ENCODE measurements at regions not wholly inside any gene's neighbourhood (a gene's known extent, or its start where the extent isn't known, plus 50 kb on each side); places are given as distances from the start of the nearest gene placed in this dataset.

GRCh38 chr3:182702216-182702615, 91.1 kb upstream of the ATP11B start:
- DNase-seq = no peak

- no peak for DNase-seq
Measured at GRCh38 chr3:182703233-182703632, 90.1 kb upstream of the ATP11B start.

GRCh38 chr3:182704926-182705325, 88.4 kb upstream of the ATP11B start:
- no peak for DNase-seq

GRCh38 chr3:182708810-182709209, 84.5 kb upstream of the ATP11B start:
- no peak for DNase-seq

GRCh38 chr3:182709306-182709705, 84.0 kb upstream of the ATP11B start:
- DNase-seq = no peak

DNA sequence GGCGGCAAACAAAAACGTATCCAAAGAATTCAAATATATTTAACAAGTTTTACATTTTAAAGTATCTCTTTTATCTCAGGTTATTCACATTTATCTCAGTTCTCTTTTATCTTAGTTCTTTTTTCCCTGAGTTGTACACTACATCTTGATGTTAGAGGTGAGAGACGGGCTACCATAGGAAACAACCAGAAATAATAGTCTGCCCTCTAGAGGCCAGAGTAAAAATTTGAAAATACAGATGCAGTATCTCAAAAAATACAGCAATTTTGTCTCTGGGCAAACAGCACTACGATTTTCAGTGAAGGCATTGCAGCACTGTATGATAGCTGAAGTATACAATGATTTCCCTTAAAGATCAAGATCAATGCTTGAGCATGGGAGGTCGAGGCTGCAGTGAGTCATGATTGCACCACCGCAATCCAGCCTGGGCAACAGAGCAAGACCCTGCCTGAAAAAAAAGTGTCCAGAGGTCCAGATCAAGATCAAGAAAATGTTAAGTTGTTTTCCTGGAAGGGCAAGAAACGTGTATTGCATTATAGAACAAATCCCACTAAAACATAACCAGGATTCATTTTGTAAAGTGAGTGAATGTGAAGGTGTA, 82.6 kb upstream of the ATP11B start:
- no peak for DNase-seq

GRCh38 chr3:182711261-182711683, 82.0 kb upstream of the ATP11B start:
- no peak for DNase-seq

GRCh38 chr3:182711853-182712252, 81.5 kb upstream of the ATP11B start:
- DNase-seq = no peak

DNA sequence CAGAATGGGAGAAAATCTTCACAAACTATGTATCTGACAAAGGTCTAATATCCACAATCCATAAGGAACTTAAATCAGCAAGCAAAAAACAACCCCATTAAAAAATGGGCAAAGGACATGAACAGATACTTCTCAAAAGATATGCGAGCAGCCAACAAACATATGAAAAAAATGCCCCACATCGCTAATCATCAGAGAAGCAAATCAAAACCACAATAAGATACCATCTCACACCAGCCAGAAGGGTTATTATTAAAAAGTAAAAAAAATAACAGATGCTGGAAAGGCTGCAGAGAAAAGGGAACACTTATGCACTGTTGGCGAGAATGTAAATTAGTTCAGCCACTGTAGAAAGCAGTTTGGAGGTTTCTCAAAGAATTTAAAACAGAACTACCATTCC, 80.2 kb upstream of the ATP11B start:
- no peak for DNase-seq

- no peak for DNase-seq
Measured at GRCh38 chr3:182713743-182714517, 79.4 kb upstream of the ATP11B start.

DNA sequence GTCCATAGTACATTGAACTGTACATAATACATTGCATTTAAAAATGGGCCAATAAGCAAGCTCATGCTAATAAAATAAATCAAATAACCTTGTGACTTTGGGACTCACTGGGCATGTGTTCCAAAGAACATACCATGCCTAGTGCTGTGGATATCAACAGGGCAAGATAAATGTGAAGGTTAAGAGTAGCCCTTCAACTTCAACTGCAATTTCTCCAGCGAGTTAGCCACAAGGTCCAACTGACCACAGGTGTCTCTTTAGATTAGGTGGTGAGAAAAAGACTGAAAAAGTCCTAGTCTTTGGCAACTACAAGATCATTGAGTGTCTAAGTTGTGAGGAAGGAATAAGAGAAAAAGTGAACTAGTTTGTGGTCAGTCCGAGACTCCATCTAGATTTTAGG, 78.3 kb upstream of the ATP11B start:
- DNase-seq = no peak

DNA sequence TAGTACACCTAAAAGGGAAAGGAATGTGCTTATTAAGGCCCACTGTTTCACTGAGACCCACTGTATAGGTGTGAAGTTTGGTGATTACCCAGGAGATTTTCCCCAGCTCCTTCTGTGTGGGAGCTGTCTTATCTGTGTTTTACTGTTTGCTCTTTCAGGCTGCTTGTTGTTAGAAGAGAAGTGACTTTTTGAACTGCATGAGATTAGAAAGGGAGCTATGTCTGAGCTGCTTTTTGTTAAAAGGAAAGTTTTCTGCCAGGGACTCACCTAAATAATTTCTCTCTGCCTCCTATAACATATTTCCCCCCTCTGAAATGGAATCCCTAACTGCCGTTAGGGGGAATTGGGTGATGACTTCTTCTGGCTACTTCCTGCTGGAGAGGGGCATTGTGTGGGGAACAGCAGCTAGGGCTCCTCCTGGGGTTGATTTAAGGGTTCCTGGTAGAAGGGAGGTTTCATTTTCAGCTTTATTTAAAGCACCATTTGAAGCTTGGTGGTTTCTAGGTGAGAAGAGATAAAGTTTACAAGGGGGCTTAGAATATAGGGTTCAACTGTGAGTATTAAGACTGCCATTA, 77.1 kb upstream of the ATP11B start:
- no peak for DNase-seq

DNA sequence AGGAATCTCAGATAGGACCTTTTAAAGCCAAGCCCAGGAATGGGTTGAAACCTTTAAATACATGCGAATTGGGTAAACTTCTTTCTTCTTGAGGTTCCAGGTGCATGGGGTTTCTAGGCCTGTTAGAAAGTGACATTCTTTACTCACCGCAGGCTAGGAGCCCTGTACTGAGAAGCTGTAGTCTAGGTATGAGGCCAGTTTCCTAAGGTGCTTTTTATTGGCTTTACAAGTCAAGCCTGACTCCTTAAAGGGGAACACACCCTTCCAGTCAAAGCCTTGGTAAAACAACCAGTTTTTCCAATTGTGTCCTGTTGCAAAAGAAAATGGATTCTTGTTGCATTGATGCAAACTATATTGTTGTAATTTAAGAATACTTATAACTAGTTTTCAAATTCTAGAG, 76.1 kb upstream of the ATP11B start:
- no peak for DNase-seq

GRCh38 chr3:182722907-182723306, 70.4 kb upstream of the ATP11B start:
- DNase-seq = no peak

- DNase-seq = no peak
Measured at GRCh38 chr3:182723596-182723995, 69.7 kb upstream of the ATP11B start.

- DNase-seq = no peak
Measured at GRCh38 chr3:182725372-182726251, 67.7 kb upstream of the ATP11B start.

DNA sequence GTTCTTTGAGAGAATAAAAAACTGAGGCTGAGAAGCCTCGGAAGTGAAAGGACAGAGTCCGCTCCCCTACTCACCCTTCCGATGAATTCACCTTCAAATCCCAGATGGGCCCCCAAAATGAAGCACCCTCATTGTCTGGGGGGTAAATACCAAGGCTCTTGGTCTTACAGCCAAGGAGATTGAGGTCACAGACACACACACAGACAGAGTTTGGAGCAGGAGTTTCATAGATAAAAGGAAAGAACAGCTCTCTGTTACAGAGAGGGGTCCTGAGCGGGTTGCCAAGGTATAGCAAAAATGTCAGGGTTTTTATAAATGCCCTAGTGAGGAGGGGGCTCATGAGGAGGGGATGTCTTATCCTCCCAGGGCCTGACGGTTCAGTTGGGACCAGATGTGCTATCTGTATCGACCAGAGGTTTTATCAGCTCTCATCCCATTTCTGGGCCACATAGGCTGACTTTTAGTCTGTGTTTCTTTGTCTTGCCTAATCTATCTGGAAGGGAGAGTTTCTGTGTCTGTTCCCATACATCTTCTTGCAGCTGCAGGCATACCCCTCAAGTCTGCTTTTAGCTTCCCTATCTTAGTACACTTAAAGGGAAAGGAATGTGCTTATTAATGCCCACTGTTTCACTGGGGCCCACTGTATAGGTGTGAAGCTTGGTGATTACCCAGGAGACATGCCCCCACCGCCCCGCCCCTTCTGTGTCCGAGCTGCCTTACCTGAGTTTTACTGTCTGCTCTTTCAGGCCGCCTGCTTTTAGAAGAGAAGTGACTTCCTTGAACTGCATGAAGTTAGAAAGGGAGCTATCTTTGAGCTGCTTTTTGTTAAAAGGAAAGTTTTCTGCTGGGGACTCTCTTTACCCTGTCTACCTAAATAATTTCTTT, 66.8 kb upstream of the ATP11B start:
- DNase-seq = no peak

DNA sequence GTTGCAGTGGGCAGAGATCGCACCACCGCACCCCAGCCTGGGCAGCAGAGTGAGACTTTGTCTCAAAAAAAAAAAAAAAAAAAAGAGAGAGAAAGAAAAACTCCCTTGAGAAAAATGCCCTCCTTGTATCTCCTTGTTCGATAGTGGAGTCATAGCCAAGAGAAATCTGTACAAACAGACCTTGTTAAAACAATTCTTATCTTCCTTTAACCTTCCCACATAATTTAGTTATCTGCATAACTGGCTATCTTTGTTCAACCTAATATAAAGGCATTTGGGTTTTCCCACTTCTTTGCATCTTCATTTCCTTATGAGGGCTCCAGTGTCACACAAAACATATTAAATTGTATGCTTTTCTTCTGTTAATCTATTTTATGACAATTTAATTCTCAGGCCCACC, 65.1 kb upstream of the ATP11B start:
- DNase-seq = no peak

GRCh38 chr3:182729903-182730674, 63.2 kb upstream of the ATP11B start:
- no peak for DNase-seq

GRCh38 chr3:182730675-182731042, 62.6 kb upstream of the ATP11B start:
- DNase-seq = no peak

DNA sequence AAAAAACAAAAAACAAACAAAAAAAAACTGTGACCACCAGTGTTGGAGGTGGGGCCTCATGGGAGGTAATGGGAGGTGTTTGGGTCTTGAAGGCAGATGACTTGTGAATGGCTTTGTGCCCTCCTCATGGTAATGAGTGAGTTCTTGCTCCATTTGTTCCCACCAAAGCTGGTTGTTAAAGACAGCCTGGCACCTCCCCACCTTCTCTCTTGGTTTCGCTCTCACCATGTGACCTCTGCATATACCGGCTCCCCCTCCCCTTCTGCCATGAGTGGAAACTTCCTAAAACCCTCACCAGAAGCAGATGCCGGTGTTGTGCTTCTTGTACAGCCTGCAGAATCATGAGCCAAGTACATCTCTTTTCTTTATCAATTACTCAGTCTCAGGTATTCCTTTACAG, 61.5 kb upstream of the ATP11B start:
- no peak for DNase-seq

Data from activated effector memory CD4-positive, alpha-beta T cell treated with Interleukin-2 at 50 U/mL for 16 hours (primary cell).